Hematopoietic multipotent progenitor cell treated with erythropoietin and hydrocortisone succinate and interleukin-3 and kit ligand, for 8 days (in vitro differentiated cells): ENCODE measurements at regions not wholly inside any gene's neighbourhood (a gene's known extent, or its start where the extent isn't known, plus 50 kb on each side); places are given as distances from the start of the nearest gene placed in this dataset.

Experiments
- DNase-seq: peaks from one replicate; pipeline ENCODE4 v3.0.0-alpha.2; 2015

DNA sequence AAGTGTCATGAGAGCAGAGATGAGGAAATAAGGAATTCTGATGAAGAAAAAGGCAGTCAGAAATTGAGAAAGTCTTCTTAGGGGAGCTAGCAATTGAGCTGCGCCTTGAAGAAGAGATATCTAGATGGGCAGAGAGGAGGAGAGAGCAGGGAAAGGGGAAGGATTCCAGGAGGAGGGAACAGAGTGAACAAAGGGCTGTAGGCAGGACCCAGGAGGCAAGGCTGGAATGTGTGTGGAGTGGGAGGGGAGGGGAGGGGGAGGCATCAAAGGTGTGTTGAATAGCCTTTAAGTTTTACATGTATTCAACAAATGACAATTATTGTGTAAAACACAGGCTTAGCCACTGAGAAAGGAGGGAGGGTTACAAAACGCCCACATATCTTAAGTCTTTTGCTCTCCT, 164.5 kb downstream of the TDRD15 start:
- no peak for DNase-seq

DNA sequence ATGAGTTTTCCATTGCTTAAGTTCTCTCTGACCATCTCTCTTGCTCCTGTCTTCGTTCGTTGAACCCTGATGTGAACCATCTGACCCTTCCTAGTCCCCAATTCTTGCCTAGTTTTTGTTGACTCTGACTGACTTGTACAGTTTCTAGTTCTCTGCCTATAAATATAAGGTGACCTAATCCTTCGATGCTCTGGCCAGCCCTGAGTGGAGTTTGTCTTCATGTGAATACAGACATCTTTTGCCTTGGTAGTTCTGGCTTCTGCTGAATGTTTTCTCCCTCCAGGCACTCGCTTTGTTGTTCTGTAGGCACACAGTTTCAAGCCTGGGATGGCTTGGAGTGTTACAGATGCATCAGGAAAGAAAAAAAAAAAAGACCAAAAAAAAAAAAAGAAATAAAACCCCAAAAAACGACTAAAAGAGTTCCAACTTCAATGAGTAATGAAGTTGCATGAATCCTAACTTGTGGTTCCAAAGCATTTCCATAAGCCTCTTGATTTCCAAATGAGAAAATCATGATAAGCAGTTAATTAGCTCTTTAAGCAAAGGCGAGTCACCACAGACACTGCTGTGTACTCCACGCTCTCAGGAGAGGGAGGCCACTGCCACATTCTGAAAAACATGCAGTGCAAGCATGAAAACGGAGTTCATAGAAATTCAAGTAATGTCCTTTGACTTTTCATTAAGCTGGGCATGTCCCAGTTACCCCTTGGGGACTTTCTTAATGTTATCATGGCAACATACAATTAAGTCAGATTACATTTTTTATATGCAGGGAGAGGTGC, 165.2 kb downstream of the TDRD15 start:
- DNase-seq: no peak

DNA sequence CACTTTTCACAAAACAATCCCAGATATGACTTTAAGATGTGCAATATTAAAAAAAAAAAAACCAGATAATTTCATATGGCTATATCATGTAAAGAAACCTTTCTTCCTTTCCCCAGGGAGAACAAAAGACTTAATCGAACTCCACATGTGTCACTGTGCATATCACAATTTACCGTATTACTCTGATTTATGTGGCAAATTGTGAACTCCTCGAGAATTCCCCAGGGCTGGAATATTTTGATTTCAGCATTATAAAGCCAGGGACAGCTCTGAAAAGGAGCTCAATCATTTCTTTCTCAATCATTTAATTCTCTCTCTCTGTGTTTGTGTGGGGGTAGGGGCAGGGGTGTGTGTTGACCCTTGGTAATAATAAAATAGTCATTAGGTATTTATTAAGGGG, 165.8 kb downstream of the TDRD15 start:
- DNase-seq: no peak

DNA sequence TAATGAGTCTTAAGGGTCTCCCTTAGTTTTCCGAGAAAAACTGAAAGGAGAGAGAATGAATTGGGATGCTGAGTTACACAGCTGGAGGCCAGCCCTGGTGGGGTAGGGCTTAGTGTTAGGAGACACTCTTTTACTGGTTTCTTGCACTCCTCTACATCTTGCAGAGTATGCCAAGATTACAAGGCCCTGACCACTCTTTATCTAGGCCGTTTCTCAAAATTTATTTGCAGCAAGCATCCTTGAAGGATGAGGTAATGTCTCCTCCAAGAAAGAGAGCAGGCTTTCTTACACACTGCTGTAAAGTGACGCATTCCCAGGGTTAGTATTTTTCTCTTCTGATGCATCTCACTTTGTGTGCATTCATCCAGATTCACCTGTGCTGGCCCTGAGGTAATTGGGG, 166.2 kb downstream of the TDRD15 start:
- DNase-seq: no peak

DNA sequence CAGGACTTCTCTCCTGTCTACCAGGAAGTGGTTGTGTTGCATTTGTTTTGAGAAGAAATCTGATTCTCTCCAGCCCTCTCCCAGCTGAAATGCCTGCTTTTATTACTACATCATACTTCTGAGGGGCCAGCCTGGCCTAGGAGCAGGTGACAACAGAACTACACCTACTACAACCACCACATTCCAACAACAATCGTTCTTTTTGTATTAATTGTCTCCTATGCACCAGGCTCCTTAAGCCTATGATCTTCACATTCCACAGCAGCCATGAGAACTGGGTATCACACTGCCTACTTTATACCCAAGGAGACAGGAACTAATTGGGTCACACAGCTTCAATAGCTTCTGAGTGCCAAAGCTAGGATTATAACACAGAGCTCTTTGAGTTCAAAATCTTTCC, 167.7 kb downstream of the TDRD15 start:
- no peak for DNase-seq

DNA sequence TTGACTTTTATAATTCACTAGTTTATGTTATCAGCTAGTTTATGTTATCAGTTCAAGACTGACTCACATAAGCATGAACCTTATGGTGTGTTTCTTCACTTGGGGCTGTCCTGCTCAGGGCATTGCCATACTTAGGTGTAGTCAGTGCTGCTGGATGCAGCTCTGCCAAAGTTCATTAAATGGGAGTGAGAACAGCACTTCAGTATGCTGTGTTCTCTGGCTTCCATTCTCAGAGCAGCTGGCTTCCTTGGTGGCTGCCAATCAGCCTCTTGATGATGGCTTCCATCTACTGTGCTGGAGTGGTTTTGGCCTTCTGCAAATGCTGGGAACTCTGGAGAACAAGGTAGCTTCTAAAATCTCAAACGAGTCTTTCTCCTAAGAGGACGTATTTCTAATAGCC, 170.7 kb downstream of the TDRD15 start:
- DNase-seq: no peak

DNA sequence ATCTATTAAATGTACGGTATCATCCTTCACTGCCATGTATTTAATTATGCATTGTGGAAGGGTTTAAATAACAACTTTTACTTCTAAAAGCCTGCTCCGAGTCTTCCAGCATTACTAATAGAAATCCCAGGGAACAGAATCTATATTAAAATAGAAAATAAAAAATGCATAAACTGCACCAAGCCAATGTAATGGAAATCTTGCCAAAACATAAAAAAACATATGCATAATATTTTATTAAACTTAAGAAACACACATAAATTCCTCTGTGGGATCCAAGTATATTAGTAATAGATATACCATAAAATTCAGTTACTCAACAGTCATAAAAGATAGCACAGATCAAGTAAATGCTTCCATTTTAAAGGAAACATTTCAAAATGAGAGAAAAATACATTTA, 175.6 kb downstream of the TDRD15 start:
- no peak for DNase-seq

DNA sequence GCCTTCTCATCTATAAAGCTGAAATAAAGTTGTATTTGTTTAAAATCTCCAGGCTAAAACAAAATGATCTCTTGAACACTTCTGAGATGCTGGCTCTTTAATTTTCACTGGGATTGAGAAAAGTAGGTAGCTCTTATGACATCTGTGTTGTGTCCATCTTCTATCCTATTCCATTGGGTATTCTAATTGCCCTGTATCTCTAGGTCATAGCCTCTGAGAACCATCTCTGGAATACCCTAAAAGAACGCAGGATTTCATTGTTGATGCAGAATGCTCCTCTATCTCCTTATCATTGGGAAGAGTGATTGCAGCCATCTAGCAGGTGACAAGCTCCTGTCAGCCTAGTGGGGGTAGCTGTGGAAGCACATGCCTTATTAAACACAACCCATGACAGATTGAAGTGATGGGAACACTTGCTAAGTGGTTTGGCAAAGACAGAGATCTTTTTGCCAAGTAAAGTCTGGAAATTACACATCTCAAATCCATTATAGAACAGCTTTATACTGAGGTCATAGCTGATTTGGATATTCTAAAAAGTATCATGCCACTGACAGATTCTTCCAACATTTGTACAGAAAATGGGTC, 178.2 kb downstream of the TDRD15 start:
- no peak for DNase-seq

DNA sequence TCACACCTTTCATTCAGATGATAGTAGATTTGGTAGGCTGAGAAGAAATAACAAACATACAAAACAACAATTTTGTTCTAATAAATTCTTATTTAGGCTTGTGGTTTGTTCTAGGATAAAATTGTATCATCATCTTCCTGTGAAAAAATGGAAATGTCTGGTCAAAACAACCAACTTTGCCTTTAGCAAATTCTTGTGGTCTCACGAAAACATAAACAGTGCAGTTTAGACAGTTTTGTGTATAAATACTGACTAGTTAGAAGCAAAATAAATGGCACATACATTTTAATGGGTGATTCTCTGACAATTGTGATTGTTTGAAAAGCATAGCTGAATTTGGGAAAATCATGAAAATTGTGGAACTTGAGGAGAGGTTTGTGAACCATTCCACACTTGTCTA, 180.1 kb downstream of the TDRD15 start:
- DNase-seq: no peak

DNA sequence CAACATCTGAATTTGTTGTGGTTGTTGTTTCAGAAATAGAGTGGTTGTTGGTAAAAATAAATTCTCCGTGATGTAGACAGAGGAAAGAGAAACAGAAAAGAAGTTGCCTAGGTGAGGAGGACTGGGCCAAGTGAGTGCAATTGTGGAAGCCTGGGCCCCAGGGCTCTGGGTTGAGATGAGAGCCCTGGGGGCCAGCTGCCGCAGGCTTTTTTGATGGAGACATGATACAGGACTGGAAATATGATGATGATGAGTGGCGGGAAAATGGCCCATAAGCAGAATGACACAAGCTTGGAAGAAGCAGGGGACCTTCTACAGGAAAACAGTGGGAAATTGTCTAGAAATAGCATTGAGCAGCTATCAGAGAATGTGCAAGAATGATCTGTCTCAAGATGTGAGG, 181.8 kb downstream of the TDRD15 start:
- no peak for DNase-seq

DNA sequence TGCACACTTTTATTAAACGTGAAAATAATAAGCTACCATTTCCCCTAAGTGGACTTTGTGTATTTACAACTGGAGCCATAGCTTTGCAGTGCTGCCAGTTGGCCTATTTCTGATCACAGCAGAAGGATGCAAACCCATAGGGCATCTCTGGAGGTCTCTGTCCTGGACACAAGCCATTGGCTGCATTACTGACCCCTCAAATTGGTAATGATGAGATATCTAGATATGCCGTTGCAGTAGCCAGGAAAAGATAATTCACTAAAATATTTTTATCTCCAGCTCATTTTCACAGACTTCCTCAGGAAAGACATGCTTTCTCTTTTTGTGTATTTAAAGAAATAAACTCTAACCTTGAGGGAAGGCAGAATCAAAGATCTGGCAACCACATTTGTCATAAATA, 182.5 kb downstream of the TDRD15 start:
- no peak for DNase-seq

DNA sequence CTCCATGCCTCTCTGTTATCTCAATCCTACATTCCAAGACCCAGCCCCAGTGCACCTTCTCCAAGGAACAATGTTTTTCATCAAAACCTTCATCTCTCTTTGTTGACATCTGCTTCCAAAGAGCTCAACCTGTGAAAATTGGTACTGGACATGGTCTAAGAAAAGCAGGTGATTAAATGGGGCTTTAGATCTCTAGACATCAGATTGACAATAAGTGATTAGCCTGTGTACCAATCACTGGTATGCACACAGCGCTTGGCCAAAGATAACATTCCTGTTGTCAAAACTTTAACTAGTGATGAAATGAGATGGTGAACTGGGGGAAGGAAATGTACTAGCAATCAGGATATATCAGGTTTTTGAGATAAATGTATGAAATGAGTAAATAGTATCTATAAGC, 183.3 kb downstream of the TDRD15 start:
- no peak for DNase-seq

DNA sequence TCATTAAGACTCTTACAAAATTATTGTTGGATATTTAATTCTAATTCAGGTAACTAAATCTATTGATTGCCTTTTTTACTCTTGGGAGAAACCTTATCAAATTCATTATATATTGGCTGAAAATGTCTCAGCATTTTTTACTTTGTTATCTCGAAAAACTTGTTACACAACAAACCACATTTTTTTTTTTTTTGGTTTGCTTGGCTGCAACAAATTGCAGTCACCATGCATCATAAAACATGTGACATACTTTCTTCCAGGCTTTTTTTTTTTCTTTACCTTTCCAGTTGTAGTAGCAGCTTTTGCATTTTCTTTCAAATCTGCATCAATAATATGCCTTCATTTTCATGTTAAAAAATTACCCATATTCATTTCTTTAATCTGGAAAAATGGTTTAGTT, 186.7 kb downstream of the TDRD15 start:
- peak; percentile 2 for DNase-seq

DNA sequence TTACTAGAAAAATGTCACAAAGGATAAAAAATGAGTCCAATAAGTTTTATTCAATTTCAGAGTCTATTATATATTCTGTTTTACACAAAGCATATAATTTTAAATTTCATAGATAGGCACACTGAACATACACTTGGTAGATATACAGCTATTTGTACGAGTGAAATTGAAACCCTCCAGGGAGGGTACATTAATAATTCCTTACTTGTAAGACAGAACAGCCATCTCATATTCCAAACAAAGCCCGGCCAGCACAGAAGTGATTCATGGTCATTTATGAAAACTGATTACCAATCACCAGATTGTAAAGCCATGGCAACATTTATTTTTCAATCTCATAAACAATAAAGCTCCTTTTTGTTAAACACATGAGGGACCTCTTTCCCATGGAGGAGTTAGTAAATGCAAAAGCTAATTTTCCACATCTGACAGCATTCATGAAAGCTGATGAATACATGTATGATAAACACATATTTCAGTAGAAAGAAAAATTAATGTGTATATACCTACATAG, 190.6 kb downstream of the TDRD15 start:
- no peak for DNase-seq

DNA sequence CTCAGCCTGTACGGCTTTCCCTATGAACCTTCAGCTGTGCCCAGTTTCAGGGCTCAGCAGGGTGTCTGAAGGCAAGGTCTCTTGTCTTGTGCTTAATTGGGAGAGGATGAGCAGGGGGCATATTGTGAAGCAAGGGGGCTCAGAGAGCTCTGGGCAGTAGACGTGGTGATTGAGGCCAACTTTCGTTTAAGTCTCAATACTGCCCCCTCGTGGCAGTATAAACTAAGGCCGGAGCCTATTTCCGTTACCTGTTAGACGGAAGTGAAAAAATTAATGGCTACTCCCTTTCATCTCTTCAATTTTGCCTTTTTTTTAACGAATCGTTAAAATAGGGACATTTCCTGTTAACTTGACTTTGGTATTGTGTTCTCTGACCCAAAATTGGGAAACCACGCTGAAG, 193.4 kb downstream of the TDRD15 start:
- DNase-seq: peak; percentile 67

DNA sequence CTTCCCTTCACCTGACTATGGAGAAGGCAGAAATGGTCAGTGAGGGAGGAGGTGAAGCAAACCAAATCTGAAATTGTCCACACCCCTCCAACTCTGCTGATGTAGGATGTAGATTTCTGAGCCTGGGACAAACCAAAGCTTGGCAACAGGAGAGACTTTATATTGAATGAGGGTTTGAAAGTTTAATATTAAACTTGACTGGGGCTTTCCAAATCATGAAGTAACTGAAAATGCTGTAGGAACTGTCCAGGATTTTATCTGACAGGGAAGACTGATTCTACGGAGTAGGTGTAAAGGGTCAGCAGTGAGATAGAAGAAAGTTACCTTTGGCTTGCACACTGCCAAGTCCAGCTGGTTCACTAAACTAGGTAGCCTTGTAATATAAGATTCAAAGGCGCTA, 194.5 kb downstream of the TDRD15 start:
- no peak for DNase-seq

DNA sequence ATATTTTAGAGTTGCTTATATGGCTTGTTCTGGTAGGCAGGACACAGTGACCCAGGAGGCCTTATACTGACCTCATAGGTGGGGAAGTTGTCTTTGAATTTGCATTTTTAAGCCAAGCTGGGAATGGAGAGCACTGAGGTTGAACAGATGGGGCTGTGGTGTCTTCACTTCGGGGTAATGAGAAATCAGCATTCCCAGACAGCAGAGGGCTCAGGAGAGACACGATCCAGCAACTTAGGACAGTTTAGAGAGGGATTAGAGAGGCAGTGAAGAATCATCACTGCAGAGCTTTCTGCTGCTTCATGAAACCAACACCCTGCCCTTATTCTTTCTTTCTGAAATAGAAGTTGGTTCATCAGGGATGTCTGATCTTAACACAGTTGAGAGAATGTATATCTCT, 202.4 kb downstream of the TDRD15 start:
- DNase-seq: no peak

DNA sequence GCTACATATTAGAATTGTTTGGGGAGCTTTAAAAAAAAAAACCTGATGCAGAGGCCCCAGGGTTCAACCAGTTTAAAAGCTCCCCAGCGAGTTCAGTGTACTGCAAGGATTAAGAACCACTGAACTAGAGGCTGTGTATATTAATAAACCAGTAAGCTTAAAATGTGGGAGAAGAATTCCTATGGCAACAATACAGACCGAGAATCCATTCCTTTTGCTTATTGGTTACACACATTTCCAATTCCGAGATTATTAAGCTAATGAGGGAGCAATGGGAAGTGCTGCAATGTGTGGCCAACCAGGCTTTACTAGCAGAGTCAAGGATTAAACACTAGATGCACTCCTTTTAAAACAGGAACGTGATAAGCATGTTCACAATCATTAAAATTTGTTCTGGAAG, 204.4 kb downstream of the TDRD15 start:
- DNase-seq: no peak

DNA sequence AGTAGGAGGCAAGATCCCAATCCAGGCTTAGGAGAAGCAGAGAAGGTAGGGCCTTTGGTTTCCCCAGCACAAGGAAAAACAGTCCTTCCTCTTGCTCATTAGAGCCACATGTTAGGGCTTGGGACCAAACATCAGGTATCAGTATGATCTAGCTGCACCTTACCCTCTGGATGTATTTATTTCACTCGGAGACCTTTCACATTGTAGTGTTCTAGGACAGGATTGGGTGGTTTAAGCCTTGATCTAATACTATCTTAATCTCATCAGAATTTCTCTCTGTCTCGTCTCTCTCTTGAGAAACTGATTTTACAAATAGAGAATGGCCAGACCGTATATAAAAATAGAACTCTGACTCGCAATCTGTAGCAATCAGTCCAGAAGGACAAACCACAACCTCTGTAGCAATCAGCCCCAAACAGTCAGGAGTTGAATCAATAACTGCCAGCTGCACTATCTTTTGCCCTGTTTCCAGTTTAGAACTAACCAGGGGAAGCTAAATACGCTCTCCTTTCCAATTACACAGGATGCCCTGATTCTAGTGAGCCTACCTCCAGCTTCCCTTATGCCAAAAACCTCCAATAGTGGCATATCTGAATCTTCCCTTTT, 207.1 kb downstream of the TDRD15 start:
- DNase-seq: no peak

DNA sequence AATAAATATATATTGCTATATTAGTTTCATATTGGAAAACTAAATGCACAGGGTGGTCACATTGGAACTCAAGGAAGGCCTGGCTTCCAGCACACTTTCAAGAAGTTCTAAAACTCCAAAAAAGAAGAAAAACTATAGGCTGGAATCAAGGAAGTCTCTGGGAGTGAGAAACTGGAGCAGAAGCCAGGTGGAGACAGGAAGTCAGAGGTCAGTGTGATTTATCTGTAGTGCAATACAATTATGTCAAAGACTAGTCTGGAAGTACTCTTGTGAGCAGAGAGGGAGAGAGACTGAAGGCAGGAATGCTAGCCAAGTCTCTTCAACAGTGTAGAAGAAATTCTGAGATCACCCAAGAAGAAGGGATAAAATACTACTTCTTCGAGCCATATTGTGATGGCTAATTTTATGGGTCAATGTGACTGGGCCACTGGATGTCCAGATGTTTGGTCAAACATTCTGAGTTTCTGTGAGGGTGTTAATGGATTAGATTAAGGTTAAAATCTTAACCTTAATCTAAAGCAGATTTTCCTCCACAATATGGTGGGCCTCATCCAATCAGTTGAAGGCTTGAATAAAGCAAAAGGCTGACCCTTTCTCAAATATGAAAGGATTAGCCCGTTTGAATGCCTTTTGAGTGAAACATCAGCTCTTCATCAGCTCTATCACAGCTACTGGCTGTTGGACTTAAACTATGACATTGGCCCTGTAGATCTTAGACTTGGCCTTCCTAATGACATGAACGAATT, 208.0 kb downstream of the TDRD15 start:
- no peak for DNase-seq

DNA sequence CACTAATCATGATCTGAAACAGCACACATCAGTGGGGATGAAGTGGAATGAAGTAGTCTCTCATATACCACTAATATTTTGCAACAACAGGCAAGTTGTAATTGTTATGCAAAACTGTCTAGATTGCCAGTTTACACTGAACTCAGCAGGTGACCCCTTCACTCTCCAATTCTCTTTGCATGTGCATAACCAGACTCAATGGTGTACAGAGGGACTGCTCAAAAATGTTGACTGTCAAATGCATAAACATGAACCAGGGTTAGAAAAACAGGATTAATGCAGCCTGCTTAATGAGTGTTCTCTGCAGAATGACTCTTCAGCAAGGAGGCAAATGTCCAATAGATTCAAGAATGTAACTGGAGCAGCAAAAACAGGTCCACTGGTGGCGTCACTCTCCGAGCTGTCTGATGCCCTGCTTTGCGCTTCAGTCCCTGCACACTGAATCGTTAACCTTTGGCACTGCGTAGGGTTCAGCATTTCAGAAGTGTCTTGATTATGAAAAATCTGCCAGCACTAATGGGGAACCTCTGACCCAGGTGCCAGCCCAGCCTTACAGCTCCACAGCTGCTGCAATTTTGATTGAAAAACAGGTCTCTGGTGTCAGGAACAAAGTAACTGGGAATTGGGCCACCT, 209.3 kb downstream of the TDRD15 start:
- DNase-seq: no peak

DNA sequence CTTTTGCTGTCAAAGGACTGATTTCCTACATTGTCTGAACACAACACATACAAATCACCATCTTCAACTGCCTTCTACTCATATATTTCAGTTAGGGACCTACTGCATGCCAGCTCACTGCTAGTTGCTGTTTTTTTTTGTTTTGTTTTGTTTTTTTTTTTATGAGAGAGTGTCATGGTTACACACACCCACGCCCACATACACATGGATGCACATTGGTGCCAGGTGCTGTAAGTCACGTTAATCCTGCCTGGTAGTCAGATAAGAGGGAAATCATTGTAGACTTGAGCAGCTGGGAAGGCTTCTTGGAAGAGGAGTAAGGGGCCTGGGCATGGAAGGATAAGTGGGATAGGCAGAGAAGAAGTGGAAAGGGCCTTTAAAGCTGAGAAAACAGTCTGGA, 209.9 kb downstream of the TDRD15 start:
- no peak for DNase-seq

DNA sequence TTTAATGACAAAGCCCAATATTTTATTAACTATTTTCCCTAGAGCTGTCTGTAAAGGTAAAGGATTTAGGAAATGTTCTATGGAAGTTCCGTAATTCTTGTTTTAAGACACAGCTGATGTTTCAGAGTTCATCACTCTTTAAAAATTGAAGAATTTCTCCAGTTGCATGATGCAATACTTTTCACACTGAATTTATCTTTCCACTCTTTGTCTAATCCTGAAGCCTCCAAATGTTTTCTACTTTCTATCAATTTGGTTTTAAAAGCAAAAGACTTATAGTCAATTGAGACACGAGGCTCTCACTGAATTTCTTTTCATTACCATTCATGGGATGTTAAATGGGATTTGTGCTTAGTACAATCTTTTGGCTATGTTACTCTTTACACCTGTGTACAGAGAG, 223.2 kb downstream of the TDRD15 start:
- no peak for DNase-seq
